DMS 273 (cell line): ENCODE measurements at regions not wholly inside any gene's neighbourhood (a gene's known extent, or its start where the extent isn't known, plus 50 kb on each side); places are given as distances from the start of the nearest gene placed in this dataset.

ENCODE experiments used
- DNase-seq: peaks from one replicate; lab custom pipeline; 2025; ENCODE audit not compliant: unreplicated experiment; lab: John Stamatoyannopoulos, UW

GRCh38 chr11:129590030-129590752 lies 214.5 kb downstream of the BARX2 start:
- DNase-seq: no peak

DNA sequence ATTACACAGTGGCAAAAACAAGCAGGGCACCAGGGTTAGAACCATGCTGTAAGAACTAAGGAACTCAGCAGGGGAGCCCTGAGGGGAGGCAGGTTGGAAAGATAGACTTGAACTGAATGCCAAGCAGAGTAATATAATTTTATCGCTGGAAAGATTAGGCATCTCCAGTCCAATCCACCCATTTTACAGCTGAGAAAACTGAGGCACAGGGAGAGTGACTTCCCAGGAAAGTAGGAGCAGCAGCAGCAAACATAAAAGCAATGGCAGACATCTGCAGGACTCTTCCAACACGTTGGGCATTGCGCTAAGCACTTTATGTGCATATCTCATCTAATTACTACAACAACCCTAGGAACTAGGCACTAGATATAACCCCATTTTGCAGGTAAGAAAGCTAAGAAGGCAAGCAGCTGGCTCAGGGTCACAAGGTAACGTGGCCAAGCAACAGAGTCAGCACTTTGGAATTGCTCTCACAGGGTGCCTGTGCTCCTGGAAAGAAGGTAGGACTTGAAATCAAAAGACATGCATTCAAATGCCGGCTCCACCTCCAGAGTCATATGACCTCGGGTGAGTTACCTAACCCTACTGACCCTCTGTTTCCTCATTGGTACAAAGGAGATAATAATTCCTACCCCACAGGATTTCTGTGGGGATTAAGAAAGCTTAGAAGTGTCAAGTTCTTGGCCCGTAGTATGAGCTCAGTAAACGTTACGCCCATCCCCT lies 215.3 kb downstream of the BARX2 start:
- DNase-seq: no peak

GRCh38 chr11:129591527-129591926 lies 215.9 kb downstream of the BARX2 start:
- DNase-seq: no peak

DNA sequence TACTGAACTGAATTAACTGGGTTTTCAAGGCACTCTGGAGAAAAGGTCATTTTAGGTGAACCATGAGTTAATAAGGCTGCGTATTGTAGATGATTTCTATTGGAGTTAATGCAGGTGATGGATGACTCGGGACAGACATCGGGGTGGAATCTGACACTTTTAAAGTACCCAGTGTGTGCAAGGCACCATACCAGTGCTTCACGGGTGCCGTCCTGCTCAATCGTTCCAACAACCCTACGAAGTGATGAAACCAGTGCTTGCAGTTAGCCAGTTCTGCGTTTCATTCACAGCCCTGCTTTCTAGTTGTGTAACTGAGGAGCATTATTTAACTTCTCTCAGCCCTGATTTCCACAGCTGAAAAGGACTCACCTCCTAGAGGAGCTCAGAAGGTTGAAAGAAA lies 216.5 kb downstream of the BARX2 start:
- no peak for DNase-seq

DNA sequence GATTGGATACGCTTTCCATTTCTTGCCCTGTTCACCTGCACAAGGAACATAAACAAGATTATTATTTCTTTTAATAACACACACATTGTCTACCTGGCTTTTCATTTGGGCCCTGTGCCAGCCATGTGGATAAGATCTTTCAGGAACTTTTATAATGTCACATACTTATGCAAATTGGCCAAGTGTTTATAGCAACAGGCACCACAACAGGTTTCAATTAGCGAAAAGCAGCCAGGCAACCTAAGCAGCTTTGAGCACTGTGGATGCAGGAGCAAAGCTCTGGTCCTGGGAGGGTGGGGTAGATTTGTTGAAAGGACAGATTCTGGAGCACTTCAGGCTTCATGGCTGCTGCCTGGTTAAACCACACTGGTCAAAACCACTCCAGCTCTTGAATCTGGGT lies 217.4 kb downstream of the BARX2 start:
- DNase-seq: no peak

- no peak for DNase-seq
These were observed 219.7 kb downstream of the BARX2 start for GRCh38 chr11:129595038-129595962.

GRCh38 chr11:129596351-129596750 lies 219.3 kb upstream of the TMEM45B start:
- DNase-seq: no peak

- DNase-seq: no peak
These were observed 217.3 kb upstream of the TMEM45B start for GRCh38 chr11:129598378-129598777.

DNA sequence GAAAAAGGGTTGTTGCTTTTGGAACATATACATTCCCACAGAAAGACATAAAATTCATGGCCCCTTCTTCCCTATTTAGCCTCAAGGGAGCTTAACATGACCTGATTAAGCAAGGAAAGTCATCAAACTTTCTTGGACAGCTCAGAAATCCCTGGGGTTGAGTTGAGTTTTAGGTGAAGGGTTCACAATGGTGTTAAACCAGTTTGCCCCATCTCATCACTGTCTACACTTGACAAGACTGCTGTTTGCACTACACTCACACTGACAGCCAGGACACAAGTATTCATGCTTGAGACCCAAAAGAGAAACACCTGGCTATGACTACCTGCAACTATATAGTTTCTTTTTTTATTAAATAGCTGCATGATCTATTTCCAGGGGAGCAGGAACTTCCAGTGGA lies 209.8 kb upstream of the TMEM45B start:
- DNase-seq: no peak

DNA sequence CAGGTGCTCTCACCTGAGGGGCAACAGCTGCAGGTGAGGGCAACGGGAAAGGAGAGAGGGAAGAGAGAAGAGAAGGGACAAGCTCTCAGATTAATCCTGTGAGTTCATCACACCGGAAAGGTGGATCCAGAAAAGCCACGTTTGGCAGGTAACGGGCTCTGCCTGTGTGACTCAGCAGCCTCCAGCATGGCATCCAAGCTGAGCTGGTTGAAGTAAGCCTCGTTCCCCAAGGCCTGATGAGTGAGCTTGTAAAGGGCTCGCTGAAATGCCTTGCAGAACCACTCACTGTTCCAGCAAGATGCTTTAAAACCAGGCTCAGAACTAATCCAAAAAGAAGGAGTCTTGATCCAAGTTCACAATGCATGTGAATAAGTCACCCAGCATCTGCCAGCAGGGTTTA lies 206.9 kb upstream of the TMEM45B start:
- no peak for DNase-seq

- peak; percentile 23 for DNase-seq
These were observed 205.5 kb upstream of the TMEM45B start for GRCh38 chr11:129610125-129610524.

- DNase-seq: no peak
These were observed 205.1 kb upstream of the TMEM45B start for GRCh38 chr11:129610545-129610944.

- DNase-seq: no peak
These were observed 203.8 kb upstream of the TMEM45B start for GRCh38 chr11:129611661-129612446.

- no peak for DNase-seq
These were observed 203.1 kb upstream of the TMEM45B start for GRCh38 chr11:129612447-129612961.

DNA sequence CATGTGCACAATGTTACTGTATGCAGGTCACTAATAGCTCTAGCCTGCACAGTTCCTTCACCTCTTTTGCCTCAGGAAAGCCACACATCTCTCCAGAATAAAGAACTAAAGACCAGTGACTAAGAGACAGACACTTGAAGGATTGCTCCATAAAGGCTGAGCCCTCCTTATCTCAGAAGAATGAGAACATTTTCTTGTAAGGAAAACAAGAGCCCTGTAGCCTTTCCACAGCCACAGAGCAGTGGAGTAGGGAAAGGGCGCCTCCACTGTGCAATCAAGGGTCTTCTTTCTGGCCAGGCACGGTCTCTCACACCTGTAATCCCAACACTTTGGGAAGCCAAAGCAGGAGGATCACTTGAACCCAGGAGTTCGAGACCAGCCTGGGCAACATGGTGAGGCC lies 202.6 kb upstream of the TMEM45B start:
- DNase-seq: no peak

DNA sequence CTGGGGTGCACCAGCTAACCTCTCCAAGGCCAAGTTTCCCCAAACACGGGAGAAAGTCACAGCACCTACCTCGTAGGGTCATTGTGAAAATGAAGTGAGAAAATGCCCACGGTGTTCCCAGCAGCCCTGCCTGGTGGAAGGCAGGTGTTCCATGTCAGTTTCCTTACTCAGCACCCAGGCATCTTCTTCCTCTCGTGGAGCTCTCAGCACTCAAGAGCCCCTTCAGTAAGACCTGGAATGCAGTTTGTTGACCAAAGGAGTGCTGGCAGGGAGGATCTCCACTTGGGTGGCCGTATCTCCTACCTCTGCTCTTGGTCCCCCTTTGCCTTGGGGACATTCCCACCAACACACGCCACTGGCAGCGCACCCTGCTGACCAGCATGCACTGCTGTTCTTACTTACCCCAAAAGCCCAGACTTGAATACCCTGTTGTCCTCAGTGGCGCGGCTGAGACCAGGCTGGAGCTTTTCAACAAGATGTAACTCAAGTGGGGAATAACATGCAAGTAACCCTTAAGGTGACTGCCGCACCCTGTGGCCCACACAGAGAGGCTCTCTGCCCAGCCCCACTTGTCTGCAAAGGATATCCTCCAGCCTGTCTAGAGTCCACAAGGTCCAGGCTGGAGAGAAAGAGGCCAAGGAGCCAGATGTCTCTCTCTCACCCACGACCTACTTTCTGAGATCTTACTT lies 201.2 kb upstream of the TMEM45B start:
- no peak for DNase-seq

DNA sequence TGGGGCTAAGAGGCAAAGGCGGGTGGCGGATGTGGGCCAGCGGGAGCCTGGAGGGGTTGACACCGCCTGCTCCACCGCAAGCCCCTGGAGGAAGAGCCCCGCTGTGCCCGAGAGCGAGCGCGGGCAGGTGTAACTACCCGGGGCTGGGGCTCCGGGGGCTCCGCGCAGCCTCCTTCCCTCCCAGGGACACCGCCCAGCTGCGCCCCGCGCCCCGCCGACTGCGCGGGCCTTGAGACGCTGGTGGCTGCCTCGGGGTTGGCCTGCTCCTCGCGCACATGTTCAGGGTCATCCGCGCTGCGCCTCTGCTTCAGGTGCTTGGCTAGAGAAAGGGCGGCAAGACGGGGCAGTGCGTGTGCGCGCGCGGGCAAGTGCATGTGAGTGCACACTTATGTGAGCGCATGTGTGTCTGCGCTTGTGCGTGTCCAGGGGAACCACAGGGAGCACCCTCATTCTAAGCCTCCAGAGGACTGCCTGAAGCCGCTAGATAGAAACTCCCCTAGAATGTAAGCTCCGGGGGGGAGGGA lies 197.5 kb upstream of the TMEM45B start:
- no peak for DNase-seq

DNA sequence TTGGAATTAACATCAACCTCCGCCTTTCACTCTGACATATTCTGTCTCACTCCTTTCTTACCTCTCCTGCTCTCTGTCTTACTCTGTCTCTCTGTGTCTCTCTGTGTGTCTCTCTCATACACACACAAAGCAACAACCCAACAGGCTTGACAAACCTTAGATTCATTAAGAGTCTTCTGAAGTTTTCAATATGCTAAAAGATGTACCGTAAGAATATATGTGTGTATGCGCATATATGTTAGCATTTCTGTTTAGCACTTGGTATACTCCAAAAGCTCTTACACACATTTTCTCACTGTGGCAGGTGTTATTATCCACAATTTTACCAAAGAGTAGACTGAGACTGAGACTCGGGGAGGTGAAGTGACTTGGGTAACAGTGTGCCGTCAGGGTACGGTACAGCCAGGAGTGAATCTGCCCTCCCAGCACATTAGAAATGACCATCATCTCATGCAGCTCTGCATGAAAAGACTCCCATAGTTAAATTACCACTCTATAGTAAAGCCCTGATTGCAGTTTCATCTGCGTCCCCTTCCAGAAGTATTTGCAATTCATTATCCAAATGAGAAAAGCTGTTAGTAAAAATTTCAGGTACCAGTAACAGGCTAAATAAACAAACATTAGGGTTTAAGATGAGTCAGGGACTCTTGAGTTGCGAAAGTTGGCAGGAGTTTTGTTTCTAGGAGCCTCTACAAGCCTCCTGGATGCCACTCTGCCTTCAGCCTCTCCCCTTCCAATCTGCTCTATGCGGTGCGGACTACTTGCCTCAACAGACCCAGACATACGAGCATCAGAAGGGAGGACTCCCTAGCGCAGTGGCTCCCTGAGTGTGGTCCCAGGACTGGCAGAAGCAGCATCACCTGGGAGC lies 195.2 kb upstream of the TMEM45B start:
- DNase-seq: no peak

DNA sequence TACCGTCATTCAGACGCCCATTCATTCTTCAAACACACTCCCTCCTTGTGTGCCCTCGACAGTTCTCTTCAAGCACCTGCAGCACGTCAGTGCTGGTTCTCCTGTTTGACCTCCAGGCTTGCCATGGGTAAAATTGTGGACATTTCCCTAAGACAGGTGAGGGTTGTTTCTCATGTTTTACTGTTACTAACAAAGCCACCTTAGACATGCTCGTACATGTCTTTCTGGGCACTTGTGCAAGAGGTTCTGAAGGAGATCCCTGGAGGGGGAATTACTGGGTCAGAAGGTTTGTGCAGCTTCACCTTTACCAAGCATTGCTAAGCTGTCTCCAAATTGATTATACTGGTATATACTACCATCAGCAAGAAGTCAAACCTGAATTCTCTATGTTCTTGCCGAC lies 189.7 kb upstream of the TMEM45B start:
- no peak for DNase-seq
